ENCODE measurements at regions not wholly inside any gene's neighbourhood (a gene's known extent, or its start where the extent isn't known, plus 50 kb on each side); places are given as distances from the start of the nearest gene placed in this dataset.

GRCh38 chr1:36729716-36730510 lies 247.2 kb upstream of the CSF3R start:
- no peak overlapping the region for H3K4me2 ChIP-seq (replicated peaks; ENCODE audit: low read depth, low read length, poor library complexity, severe bottlenecking)
- Mint-ChIP-seq H3K4me3 (no peak overlapping the region), H3K27me3 (peaks cover 41% of the 10 kb centered on the region), H3K4me1 (no peaks in the 10 kb centered on the region), H3K9me3 (ENCODE audit: insufficient read depth) (no peaks in the 10 kb centered on the region), H3K27ac (no peak overlapping the region)
- no peak overlapping the region for H3K27ac ChIP-seq (ENCODE audit: low read length in 2 of 2)
- H2AFZ ChIP-seq (ENCODE audit: insufficient read depth, low read depth, low read length, poor library complexity, severe bottlenecking) = no peak overlapping the region
- H3K9me3 ChIP-seq (ENCODE audit: control extremely low read depth in 1 of 3, control insufficient read depth in 2 of 3, insufficient read depth in 1 of 3, low read length in 2 of 3) = peaks cover 0 to 5% (median 0%) of the 10 kb centered on the region in 3 donors
- CTCF ChIA-PET = no interaction called here
- no peaks in the 10 kb centered on the region for H3K79me2 ChIP-seq (ENCODE audit: control insufficient read depth, insufficient read depth, low read length)
- no peaks in the 10 kb centered on the region for H3K4me1 ChIP-seq (ENCODE audit: control insufficient read depth in 2 of 2, insufficient read depth in 2 of 2, low read length in 2 of 2)
- H4K20me1 ChIP-seq (ENCODE audit: control insufficient read depth, insufficient read depth, low read length, poor library complexity, severe bottlenecking) = no peaks in the 10 kb centered on the region
- H3K36me3 ChIP-seq (replicated peaks in 1 of 2; ENCODE audit: control extremely low read depth in 1 of 2, control insufficient read depth in 1 of 2, extremely low read depth in 1 of 2, insufficient read depth in 2 of 2, low read length in 1 of 2) = no peaks in the 10 kb centered on the region
- intact Hi-C loops (cut with micrococcal nuclease) = no loop called here
- H3K27me3 ChIP-seq (replicated peaks in 1 of 4; ENCODE audit: control extremely low read depth in 1 of 4, control insufficient read depth in 3 of 4, insufficient read depth in 4 of 4, low read length in 3 of 4) = peaks cover 0 to 12% (median 0%) of the 10 kb centered on the region in 4 experiments
- no peak for DNase-seq
- 53% methylated on average over 10 of the region's 12 CpGs for WGBS (ENCODE audit: insufficient coverage)
- ATAC-seq (ENCODE audit: low read depth) = no peak
- H3K4me3 ChIP-seq (ENCODE audit: control extremely low read depth in 1 of 5, extremely low read depth in 1 of 5, insufficient read depth in 1 of 5, low read depth in 2 of 5, low read length in 4 of 5) = no peak overlapping the region
- POLR2A ChIA-PET = no interaction called here
- no peak overlapping the region for H3K9ac ChIP-seq (ENCODE audit: low read length)
- TF ChIP-seq EZH2 (IDR thresholded peaks at IDR 0.05; ENCODE audit: borderline replicate concordance, insufficient read depth, low read depth, low read length, poor library complexity, severe bottlenecking) (no peak), CTCF (IDR thresholded peaks at IDR 0.05) (no peak)

GRCh38 chr1:36729289-36729688 lies 246.6 kb upstream of the CSF3R start:
- Histone ChIP-seq H3K9ac (ENCODE audit: low read length) (no peak overlapping the region), H3K27ac (ENCODE audit: low read length in 2 of 2) (no peak overlapping the region), H2AFZ (ENCODE audit: insufficient read depth, low read depth, low read length, poor library complexity, severe bottlenecking) (no peak overlapping the region), H3K27me3 (replicated peaks in 1 of 4; ENCODE audit: control extremely low read depth in 1 of 4, control insufficient read depth in 3 of 4, insufficient read depth in 4 of 4, low read length in 3 of 4) (peaks cover 0 to 11% (median 0%) of the 10 kb centered on the region in 4 experiments), H3K36me3 (replicated peaks in 1 of 2; ENCODE audit: control extremely low read depth in 1 of 2, control insufficient read depth in 1 of 2, extremely low read depth in 1 of 2, insufficient read depth in 2 of 2, low read length in 1 of 2) (no peaks in the 10 kb centered on the region), H3K4me3 (ENCODE audit: control extremely low read depth in 1 of 5, extremely low read depth in 1 of 5, insufficient read depth in 1 of 5, low read depth in 2 of 5, low read length in 4 of 5) (no peak overlapping the region), H4K20me1 (ENCODE audit: control insufficient read depth, insufficient read depth, low read length, poor library complexity, severe bottlenecking) (no peaks in the 10 kb centered on the region), H3K4me2 (replicated peaks; ENCODE audit: low read depth, low read length, poor library complexity, severe bottlenecking) (no peak overlapping the region), H3K9me3 (ENCODE audit: control extremely low read depth in 1 of 3, control insufficient read depth in 2 of 3, insufficient read depth in 1 of 3, low read length in 2 of 3) (peaks cover 0 to 5% (median 0%) of the 10 kb centered on the region in 3 donors), H3K4me1 (ENCODE audit: control insufficient read depth in 2 of 2, insufficient read depth in 2 of 2, low read length in 2 of 2) (no peaks in the 10 kb centered on the region), H3K79me2 (ENCODE audit: control insufficient read depth, insufficient read depth, low read length) (no peaks in the 10 kb centered on the region)
- TF ChIP-seq CTCF (IDR thresholded peaks at IDR 0.05) (no peak), EZH2 (IDR thresholded peaks at IDR 0.05; ENCODE audit: borderline replicate concordance, insufficient read depth, low read depth, low read length, poor library complexity, severe bottlenecking) (no peak)
- ChIA-PET CTCF (interaction anchor here (1.0 kb wide), 1 partner anchor 595 kb away, joined by 3 read pairs; no protein-coding TSS in a partner anchor), POLR2A (no interaction called here)
- Mint-ChIP-seq H3K4me1 (no peaks in the 10 kb centered on the region), H3K4me3 (no peak overlapping the region), H3K27ac (no peak overlapping the region), H3K9me3 (ENCODE audit: insufficient read depth) (no peaks in the 10 kb centered on the region), H3K27me3 (peaks cover 35% of the 10 kb centered on the region)
- no peak for ATAC-seq (ENCODE audit: low read depth)
- WGBS (ENCODE audit: insufficient coverage) = 45% methylated on average over 6 of the region's 9 CpGs
- DNase-seq = no peak
- intact Hi-C loops (cut with micrococcal nuclease) = no loop called here

Data from B cell (primary cell).